H1 (cell line): ENCODE measurements at regions not wholly inside any gene's neighbourhood (a gene's known extent, or its start where the extent isn't known, plus 50 kb on each side); places are given as distances from the start of the nearest gene placed in this dataset.

Experiments
- ASH2L ChIP-seq: fragments of 200-600, 300-600 bp; sonication (generic); IDR thresholded peaks from one replicate; pipeline ENCODE4 v1.7.1; 2017; ENCODE audit warnings: low read length
- BRCA1 ChIP-seq: IDR thresholded peaks from 2 replicates; pipeline ENCODE4 v1.6.1; 2012; ENCODE audit warnings: low read depth, low read length, improper control_type of control experiment
- CTBP2 ChIP-seq: IDR thresholded peaks from 2 replicates; pipeline ENCODE4 v1.7.0; 2011; ENCODE audit warnings: borderline replicate concordance, mild to moderate bottlenecking, moderate library complexity, mixed read lengths, low read length; ENCODE audit not compliant: insufficient read depth, insufficient read length
- POLR2AphosphoS5 ChIP-seq: IDR thresholded peaks from 2 replicates; pipeline ENCODE4 v1.6.1; 2011; ENCODE audit warnings: low read depth, low read length
- RXRA ChIP-seq: IDR thresholded peaks from 2 replicates; pipeline ENCODE4 v1.6.1; 2011; ENCODE audit warnings: low read depth, mild to moderate bottlenecking, low read length, moderate library complexity; ENCODE audit not compliant: insufficient read depth
- SIRT6 ChIP-seq: IDR thresholded peaks from one replicate; pipeline ENCODE4 v1.7.1; 2012; ENCODE audit warnings: low read length, inconsistent platforms
- TF ChIP-seq, protein P1 (sequence below): fragments of 300-600 bp; sonication (generic); IDR thresholded peaks from 2 replicates; pipeline ENCODE4 v1.7.1; 2012; ENCODE audit warnings: low read length, moderate library complexity, mild to moderate bottlenecking, inconsistent platforms; ENCODE audit not compliant: insufficient replicate concordance

DNA sequence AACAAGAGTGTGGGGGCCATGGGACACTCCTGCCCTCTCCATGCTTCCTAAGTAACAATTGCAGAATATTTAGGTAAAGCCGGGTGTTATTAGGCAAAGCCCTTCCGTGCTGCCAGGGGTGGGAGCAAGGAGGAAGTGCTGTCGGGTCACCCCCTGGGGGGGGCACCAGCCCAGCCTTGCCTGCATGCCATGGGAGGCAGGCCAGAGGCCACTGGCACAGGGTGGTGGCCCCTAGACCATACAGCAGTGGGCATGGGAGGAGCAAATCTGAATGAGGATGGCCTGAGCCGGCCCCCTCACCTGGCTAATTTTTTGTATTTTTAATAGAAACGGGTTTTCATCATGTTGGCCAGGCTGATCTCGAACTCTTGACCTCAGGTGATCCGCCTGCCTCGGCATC, 355.7 kb upstream of the CDH8 start (continued):
- TF ChIP-seq, protein P1, sequence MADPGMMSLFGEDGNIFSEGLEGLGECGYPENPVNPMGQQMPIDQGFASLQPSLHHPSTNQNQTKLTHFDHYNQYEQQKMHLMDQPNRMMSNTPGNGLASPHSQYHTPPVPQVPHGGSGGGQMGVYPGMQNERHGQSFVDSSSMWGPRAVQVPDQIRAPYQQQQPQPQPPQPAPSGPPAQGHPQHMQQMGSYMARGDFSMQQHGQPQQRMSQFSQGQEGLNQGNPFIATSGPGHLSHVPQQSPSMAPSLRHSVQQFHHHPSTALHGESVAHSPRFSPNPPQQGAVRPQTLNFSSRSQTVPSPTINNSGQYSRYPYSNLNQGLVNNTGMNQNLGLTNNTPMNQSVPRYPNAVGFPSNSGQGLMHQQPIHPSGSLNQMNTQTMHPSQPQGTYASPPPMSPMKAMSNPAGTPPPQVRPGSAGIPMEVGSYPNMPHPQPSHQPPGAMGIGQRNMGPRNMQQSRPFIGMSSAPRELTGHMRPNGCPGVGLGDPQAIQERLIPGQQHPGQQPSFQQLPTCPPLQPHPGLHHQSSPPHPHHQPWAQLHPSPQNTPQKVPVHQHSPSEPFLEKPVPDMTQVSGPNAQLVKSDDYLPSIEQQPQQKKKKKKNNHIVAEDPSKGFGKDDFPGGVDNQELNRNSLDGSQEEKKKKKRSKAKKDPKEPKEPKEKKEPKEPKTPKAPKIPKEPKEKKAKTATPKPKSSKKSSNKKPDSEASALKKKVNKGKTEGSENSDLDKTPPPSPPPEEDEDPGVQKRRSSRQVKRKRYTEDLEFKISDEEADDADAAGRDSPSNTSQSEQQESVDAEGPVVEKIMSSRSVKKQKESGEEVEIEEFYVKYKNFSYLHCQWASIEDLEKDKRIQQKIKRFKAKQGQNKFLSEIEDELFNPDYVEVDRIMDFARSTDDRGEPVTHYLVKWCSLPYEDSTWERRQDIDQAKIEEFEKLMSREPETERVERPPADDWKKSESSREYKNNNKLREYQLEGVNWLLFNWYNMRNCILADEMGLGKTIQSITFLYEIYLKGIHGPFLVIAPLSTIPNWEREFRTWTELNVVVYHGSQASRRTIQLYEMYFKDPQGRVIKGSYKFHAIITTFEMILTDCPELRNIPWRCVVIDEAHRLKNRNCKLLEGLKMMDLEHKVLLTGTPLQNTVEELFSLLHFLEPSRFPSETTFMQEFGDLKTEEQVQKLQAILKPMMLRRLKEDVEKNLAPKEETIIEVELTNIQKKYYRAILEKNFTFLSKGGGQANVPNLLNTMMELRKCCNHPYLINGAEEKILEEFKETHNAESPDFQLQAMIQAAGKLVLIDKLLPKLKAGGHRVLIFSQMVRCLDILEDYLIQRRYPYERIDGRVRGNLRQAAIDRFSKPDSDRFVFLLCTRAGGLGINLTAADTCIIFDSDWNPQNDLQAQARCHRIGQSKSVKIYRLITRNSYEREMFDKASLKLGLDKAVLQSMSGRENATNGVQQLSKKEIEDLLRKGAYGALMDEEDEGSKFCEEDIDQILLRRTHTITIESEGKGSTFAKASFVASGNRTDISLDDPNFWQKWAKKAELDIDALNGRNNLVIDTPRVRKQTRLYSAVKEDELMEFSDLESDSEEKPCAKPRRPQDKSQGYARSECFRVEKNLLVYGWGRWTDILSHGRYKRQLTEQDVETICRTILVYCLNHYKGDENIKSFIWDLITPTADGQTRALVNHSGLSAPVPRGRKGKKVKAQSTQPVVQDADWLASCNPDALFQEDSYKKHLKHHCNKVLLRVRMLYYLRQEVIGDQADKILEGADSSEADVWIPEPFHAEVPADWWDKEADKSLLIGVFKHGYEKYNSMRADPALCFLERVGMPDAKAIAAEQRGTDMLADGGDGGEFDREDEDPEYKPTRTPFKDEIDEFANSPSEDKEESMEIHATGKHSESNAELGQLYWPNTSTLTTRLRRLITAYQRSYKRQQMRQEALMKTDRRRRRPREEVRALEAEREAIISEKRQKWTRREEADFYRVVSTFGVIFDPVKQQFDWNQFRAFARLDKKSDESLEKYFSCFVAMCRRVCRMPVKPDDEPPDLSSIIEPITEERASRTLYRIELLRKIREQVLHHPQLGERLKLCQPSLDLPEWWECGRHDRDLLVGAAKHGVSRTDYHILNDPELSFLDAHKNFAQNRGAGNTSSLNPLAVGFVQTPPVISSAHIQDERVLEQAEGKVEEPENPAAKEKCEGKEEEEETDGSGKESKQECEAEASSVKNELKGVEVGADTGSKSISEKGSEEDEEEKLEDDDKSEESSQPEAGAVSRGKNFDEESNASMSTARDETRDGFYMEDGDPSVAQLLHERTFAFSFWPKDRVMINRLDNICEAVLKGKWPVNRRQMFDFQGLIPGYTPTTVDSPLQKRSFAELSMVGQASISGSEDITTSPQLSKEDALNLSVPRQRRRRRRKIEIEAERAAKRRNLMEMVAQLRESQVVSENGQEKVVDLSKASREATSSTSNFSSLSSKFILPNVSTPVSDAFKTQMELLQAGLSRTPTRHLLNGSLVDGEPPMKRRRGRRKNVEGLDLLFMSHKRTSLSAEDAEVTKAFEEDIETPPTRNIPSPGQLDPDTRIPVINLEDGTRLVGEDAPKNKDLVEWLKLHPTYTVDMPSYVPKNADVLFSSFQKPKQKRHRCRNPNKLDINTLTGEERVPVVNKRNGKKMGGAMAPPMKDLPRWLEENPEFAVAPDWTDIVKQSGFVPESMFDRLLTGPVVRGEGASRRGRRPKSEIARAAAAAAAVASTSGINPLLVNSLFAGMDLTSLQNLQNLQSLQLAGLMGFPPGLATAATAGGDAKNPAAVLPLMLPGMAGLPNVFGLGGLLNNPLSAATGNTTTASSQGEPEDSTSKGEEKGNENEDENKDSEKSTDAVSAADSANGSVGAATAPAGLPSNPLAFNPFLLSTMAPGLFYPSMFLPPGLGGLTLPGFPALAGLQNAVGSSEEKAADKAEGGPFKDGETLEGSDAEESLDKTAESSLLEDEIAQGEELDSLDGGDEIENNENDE: no peak
- no peak for TF ChIP-seq BRCA1
- no peak for TF ChIP-seq SIRT6
- TF ChIP-seq ASH2L: no peak
- TF ChIP-seq CTBP2: no peak
- TF ChIP-seq RXRA: no peak
- no peak for TF ChIP-seq POLR2AphosphoS5
